ENCODE measurements at regions not wholly inside any gene's neighbourhood (a gene's known extent, or its start where the extent isn't known, plus 50 kb on each side); places are given as distances from the start of the nearest gene placed in this dataset.
"Not testable (repeated sequence)": the region's sequence is repeated elsewhere in the genome, so short reads cannot be mapped to it uniquely, and the experiment has no call there.

DNA sequence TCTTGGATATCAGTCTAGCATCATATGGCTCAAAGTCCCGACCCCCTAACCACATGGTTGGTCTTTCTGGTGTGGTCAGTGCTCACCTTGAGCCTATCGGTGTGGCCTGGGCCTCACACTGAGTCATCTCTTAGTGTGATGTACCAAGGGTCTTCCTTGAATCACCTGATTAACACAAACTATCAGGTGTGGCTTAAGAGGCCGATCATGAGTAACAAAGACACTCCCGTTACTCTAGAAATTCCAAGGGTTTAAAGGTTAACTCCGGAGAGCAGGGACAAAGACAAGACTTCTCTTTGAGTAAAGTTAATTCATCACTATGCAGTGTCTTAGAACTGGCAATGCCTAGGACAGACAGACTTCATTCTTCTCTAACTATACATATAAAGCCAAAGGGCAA, 52.3 kb upstream of the ARMC3 start:
- no peak for DNase-seq (ENCODE audit: low spot score)

GRCh38 chr10:22874189-22874854, 53.5 kb upstream of the ARMC3 start:
- no peak for DNase-seq (ENCODE audit: low spot score)

- DNase-seq (ENCODE audit: low spot score) = no peak
These were observed 71.3 kb upstream of the ARMC3 start for GRCh38 chr10:22856444-22857074.

GRCh38 chr10:22854935-22855421, 72.9 kb upstream of the ARMC3 start:
- no peak for DNase-seq (ENCODE audit: low spot score)

DNA sequence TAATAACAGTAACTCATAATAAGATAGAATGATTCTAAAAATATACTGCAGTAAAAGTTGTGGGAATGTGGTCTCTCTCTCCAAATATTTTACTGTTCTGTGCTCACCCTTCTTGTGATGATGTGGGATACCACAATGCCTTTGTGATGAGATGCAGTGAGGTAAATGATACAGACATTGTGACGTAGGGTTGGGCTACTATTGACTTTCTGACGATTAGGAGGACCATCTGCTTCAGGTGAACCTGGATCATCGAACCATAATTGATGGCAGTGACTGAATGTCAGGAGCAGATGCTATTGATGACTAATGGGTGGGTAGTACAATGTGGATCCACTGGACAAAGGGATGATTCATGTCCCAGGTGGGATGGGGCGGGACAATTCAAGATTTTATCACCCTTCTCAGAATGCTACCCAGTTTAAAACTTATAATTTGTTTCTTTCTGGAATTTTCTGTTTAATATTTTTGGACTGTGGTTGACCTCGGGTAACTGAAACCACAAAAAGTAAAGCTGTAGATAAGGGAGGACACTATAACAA, 73.9 kb upstream of the ARMC3 start:
- DNase-seq (ENCODE audit: low spot score) = no peak

- DNase-seq (ENCODE audit: low spot score) = no peak
These were observed 75.0 kb upstream of the ARMC3 start for GRCh38 chr10:22852712-22853353.

GRCh38 chr10:22851865-22852239, 76.0 kb upstream of the ARMC3 start:
- DNase-seq (ENCODE audit: low spot score) = no peak

- DNase-seq (ENCODE audit: low spot score) = no peak
These were observed 77.3 kb upstream of the ARMC3 start for GRCh38 chr10:22850541-22850940.

GRCh38 chr10:22849077-22849805, 78.6 kb upstream of the ARMC3 start:
- DNase-seq (ENCODE audit: low spot score) = peak; percentile 79

- no peak for DNase-seq (ENCODE audit: low spot score)
These were observed 79.3 kb upstream of the ARMC3 start for GRCh38 chr10:22848509-22848908.

DNA sequence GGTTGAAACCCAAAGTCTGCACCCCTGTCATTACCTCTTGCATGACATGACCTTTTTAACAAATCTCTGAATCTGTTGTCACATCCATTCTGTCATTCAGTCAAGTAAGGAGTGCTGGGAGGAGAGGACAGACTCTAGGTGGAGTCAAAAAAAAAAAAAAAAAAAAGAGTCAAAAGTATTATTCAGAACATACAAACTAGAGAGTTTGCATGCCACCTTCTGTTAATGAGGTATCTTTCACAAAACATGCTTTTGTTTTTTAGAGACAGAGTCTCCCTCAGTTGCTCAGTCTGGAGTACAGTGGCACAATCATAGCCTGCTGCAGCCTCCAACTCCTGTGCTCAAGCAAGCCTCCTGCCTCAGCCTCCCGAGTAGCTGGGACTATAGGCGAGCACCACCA, 81.6 kb upstream of the ARMC3 start:
- no peak for DNase-seq (ENCODE audit: low spot score)

- no peak for DNase-seq (ENCODE audit: low spot score)
These were observed 88.2 kb upstream of the ARMC3 start for GRCh38 chr10:22839639-22840038.

- DNase-seq (ENCODE audit: low spot score) = no peak
These were observed 90.1 kb upstream of the ARMC3 start for GRCh38 chr10:22837771-22838170.

DNA sequence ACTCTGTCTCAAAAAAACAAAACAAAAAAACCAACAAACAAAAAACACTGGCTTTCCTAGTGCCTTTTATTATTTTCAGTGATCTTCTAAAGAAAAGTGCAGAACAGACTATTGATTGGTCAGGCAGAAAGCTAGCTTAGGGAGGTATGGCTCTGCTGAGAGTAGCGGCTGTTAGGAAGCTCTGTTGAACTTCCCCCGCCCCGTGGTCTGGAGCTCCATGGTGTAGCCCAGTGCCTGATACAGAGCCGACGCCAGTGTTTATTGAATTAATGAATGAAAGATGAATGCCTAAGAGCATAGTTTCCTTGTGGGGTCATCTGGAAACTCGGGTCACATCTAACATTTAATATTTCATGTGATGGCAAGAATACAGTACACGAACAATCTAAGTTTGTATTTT, 90.5 kb upstream of the ARMC3 start:
- no peak for DNase-seq (ENCODE audit: low spot score)

DNA sequence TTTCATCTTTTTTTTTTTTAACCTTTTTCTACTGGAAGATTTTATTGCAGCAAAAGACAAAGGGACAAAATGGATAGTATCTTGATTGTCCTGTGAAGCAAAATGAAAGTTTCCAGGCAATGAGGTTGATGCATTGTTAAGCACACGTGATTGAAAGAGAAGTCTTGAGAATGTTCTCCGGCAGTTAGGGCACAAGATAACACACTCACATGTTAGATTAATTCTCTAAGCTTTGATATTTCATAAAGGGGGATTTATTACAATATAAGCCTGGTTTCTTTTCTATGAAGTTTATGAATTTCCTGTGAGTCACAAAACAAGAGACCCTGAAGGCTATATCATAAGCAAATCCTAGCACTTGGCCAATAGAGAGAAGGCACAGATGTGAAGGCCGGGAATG, 93.4 kb upstream of the ARMC3 start:
- DNase-seq (ENCODE audit: low spot score) = no peak

DNA sequence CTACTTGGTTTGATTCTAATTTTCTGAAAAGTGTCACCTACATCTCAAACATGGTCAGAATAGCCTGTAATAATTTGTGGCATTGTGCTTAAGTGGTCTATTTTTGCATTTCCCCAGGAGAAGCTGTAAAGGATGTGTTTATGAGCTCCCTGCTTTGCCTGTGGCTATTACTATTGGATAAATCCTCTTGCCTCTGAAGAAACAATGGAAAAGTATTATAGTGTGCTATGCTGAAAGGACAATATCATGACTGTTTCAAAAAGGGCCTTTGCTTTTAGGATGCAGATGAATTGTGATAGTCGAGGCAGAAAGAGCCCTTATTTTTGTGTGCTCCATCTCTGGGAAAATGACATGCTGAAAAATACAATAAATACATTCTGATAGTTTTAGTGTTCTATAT, 94.1 kb upstream of the ARMC3 start:
- DNase-seq (ENCODE audit: low spot score) = peak; percentile 23

GRCh38 chr10:22833353-22833752, 94.5 kb upstream of the ARMC3 start:
- no peak for DNase-seq (ENCODE audit: low spot score)

DNA sequence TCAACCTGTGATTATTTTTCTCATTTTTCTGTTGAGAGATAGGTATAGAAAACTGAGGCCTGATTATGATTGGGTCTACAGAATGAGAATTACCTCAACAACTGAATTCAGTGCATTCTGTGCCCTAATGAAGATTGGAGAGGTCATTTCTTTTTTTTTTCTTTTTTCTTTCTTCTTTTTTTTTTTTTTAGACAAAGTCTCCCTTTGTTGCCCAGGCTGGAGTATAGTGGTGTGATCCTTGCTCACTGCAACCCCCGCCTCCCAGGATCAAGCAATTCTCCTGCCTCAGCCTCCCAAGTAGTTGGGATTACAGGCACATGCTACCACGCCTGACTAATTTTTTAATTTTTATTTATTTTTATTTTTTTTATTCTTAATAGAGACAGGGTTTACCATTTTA, 95.0 kb upstream of the ARMC3 start:
- DNase-seq (ENCODE audit: low spot score) = no peak

DNA sequence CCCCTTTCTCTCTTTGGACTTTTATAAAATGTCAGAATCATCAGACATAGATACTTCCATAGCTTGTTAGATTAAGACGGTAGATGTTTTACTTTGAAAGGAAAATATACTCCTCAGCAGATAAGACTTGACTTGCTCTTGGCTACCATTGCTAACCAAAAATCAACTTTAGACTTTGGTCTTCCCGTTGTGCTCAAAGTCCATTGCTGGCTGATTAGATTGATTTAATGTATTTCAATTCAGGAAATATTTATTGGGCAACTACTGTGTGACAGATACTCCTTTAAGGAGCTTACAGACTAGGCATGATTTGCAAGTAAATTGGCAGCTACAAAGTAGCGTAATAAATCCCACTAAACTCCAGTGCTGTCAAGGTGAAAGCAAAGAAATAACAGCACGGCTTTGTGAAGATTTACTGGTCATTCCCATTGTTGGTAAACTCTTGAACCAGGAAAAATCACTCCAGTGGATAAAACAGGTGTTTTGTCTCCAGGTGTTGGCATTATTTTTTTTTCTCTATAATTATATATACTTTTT, 95.7 kb upstream of the ARMC3 start:
- DNase-seq (ENCODE audit: low spot score) = no peak

DNA sequence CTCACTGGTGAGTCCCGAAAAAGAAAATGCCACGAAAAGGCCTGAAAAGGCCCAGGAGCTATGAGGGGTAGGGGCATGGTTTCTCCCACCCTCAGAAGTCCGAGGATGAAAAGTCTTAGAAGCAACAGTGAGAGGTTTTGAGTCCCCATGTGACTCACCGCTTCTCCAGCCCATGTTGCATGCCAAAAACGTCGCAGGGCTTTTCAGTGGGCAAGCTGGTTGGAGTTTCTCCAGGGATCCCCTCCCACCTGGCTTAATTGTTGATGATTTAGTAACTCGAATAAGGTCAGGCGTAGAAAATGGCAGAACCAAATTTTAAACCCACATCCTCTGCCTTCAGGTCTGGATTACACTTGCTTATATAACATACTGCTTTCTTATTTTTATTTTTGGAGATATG, 96.3 kb upstream of the ARMC3 start:
- DNase-seq (ENCODE audit: low spot score) = no peak

DNA sequence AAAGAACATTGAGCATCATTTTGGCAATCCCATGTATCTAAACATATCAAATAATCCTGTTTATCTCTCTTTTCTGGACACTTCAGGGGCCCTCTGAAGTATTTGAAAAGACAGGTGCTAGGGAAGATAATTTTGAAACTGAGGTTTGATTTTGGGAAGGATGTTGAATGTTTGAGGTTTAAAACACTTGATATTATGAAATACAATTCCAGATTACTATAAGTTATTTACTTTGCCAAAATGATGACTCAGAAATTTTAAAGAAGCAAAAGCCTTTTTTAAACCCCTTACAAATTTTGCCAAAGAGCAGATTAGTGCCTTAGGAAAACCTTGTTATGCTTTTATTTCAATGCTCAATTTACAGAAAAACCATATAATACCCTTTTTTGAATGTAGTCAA, 99.1 kb upstream of the ARMC3 start:
- DNase-seq (ENCODE audit: low spot score) = not testable (repeated sequence)

DNA sequence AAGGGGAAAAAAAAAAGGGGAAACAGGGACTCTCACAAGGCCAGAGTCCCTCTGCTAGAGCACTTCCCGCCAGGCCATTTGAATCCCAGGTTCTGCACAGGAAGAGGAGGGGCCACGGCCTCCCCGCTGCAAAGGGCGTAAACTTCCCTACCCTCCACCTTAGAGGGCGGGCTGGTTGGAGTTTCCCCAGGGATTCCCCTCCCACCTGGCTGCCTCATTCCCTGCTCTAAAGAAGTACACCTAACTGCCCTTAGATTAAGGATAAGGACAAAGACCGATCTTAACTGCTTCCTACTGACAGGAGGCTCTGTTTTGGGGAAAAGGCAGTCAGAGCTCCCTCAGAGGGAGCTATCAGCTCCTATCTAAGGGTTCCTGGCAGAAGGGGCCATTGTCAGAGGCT, 102.0 kb upstream of the ARMC3 start:
- DNase-seq (ENCODE audit: low spot score) = no peak

All from COLO829 (cell line).